Panc1 (cell line): ENCODE measurements at regions not wholly inside any gene's neighbourhood (a gene's known extent, or its start where the extent isn't known, plus 50 kb on each side); places are given as distances from the start of the nearest gene placed in this dataset.

Experiments
- ATAC-seq: fragments of 200-7000 bp; cut with Tn5 transposase; 2 replicates; pipeline ENCODE4 v1.9.1; 2020; ENCODE audit warnings: mild to moderate bottlenecking, moderate library complexity
- BruUV-seq: library from RNA; stranded (reverse); fragments of 400-500 nt; replicated peaks from 2 replicates; lab custom pipeline; 2021; lab: Mats Ljungman, UMichigan
- CTCF ChIA-PET: fragments of 300-600 bp; sonication (Branson Sonifier 250); formaldehyde crosslinking; loops from one replicate; lab custom pipeline; 2022; ENCODE audit warnings: antibody characterized with exemption; lab: Charles Lee
- POLR2A ChIA-PET: fragments of 300-600 bp; sonication (Branson Sonifier 250); formaldehyde crosslinking; loops from one replicate; lab custom pipeline; 2022; ENCODE audit warnings: antibody characterized with exemption; lab: Charles Lee
- DNase-seq: peaks from one replicate; pipeline ENCODE4 v3.0.0-alpha.2; 2010; ENCODE audit warnings: low read depth, low spot score
- H3K27ac ChIP-seq: 2 replicates; pipeline ENCODE4 v1.5.1; 2011; ENCODE audit warnings: mild to moderate bottlenecking, low read length, inconsistent platforms
- H3K27me3 ChIP-seq: fragments of 200-500 bp; sonication (Bioruptor generic); 2 replicates; pipeline ENCODE4 v1.6.0; 2014; ENCODE audit warnings: low read length, inconsistent platforms; ENCODE audit not compliant: control insufficient read depth, insufficient read depth
- H3K36me3 ChIP-seq: fragments of 200-500 bp; sonication (Bioruptor generic); 2 replicates; pipeline ENCODE4 v1.5.1; 2014; ENCODE audit warnings: inconsistent platforms, mild to moderate bottlenecking, low read length, moderate library complexity; ENCODE audit not compliant: control insufficient read depth, insufficient read depth
- H3K4me1 ChIP-seq: 2 replicates; pipeline ENCODE4 v1.5.1; 2011; ENCODE audit warnings: inconsistent platforms, mild to moderate bottlenecking, low read length, moderate library complexity; ENCODE audit not compliant: control insufficient read depth, insufficient read depth
- H3K4me3 ChIP-seq, 2 experiments: 2 replicates each; pipeline ENCODE4 v1.5.1; 2011 to 2012; ENCODE audit warnings: low read depth in 2 of 2, low read length in 2 of 2, mild to moderate bottlenecking in 2 of 2, inconsistent platforms in 1 of 2, moderate library complexity in 1 of 2
- H3K9me3 ChIP-seq: fragments of 200-500 bp; sonication (Bioruptor generic); 2 replicates; pipeline ENCODE4 v1.5.1; 2014; ENCODE audit warnings: low read depth, mild to moderate bottlenecking, inconsistent platforms, low read length, moderate library complexity; ENCODE audit not compliant: control insufficient read depth, insufficient read depth
- CTCF ChIP-seq: fragments of 450-650 bp; IDR thresholded peaks from 2 replicates; pipeline ENCODE4 v1.5.1; 2017; ENCODE audit warnings: mild to moderate bottlenecking
- POLR2AphosphoS5 ChIP-seq: IDR thresholded peaks from 2 replicates; pipeline ENCODE4 v1.6.1; 2012; ENCODE audit warnings: mild to moderate bottlenecking, low read depth, low read length, moderate library complexity
- REST ChIP-seq, 2 experiments: IDR thresholded peaks; 2 replicates each; pipeline ENCODE4 v1.6.1; 2011 to 2012; ENCODE audit warnings: low read depth in 2 of 2, control low read depth in 1 of 2, low read length in 1 of 2, mild to moderate bottlenecking in 1 of 2, moderate library complexity in 1 of 2; ENCODE audit not compliant: insufficient read depth in 1 of 2
- SIN3A ChIP-seq: IDR thresholded peaks from 2 replicates; pipeline ENCODE4 v1.6.1; 2012; ENCODE audit warnings: low read depth, mild to moderate bottlenecking, low read length, moderate library complexity, borderline replicate concordance; ENCODE audit not compliant: insufficient read depth
- TCF7L2 ChIP-seq: IDR thresholded peaks from 2 replicates; pipeline ENCODE4 v1.6.1; 2011; ENCODE audit warnings: mild to moderate bottlenecking, low read depth, low read length, inconsistent platforms
- in situ Hi-C: cut with HindIII; loops from 2 replicates; pipeline ENCODE4 v1.10.0; 2016; ENCODE audit warnings: low sequenced_read_pairs, low pct_unique_long_range_greater_than_20kb
- intact Hi-C: fragments of 100-400 bp; cut with micrococcal nuclease; formaldehyde crosslinking; loops from one replicate; pipeline ENCODE4 v1.10.0; 2022; ENCODE audit not compliant: unreplicated experiment

GRCh38 chr10:28217848-28218247, 85.0 kb downstream of the MPP7 start:
- Histone ChIP-seq H3K27ac (no peak overlapping the region), H3K4me1 (no peaks in the 10 kb centered on the region), H3K4me3 (no peak overlapping the region), H3K9me3 (no peaks in the 10 kb centered on the region), H3K36me3 (no peaks in the 10 kb centered on the region), H3K27me3 (no peaks in the 10 kb centered on the region)
- intact Hi-C loops (no loop called here), in situ Hi-C loops (no loop called here)
- CTCF ChIA-PET = no interaction called here
- BruUV-seq = no TSS peak
- DNase-seq (no peak), ATAC-seq (no peak)
- POLR2A ChIA-PET = no interaction called here
- TF ChIP-seq SIN3A (no peak), TCF7L2 (no peak), POLR2AphosphoS5 (no peak), CTCF (no peak), REST (IDR thresholded peaks at IDR 0.05; ENCODE audit: insufficient read depth in 1 of 2, low read depth in 2 of 2, low read length in 1 of 2) (no peak)

- H3K4me1 ChIP-seq = no peaks in the 10 kb centered on the region
- BruUV-seq = no TSS peak
- intact Hi-C loops (no loop called here), in situ Hi-C loops (no loop called here)
- POLR2A ChIA-PET = interaction anchor here (0.7 kb wide), 1 partner anchor 661 kb away, joined by 5 read pairs; no protein-coding TSS in a partner anchor
- no peak for TF ChIP-seq POLR2AphosphoS5
- TF ChIP-seq SIN3A = no peak
- no peak for TF ChIP-seq CTCF
- TF ChIP-seq REST (IDR thresholded peaks at IDR 0.05; ENCODE audit: insufficient read depth in 1 of 2, low read depth in 2 of 2, low read length in 1 of 2) = no peak
- TF ChIP-seq TCF7L2 = no peak
- no peaks in the 10 kb centered on the region for H3K27me3 ChIP-seq
- CTCF ChIA-PET = no interaction called here
- no peak overlapping the region for H3K4me3 ChIP-seq
- DNase-seq (no peak), ATAC-seq (no peak)
- H3K9me3 ChIP-seq = no peaks in the 10 kb centered on the region
- H3K36me3 ChIP-seq = no peaks in the 10 kb centered on the region
- H3K27ac ChIP-seq = no peak overlapping the region
Observed at GRCh38 chr10:28215930-28216329, 86.9 kb downstream of the MPP7 start.
